ENCODE measurements at regions not wholly inside any gene's neighbourhood (a gene's known extent, or its start where the extent isn't known, plus 50 kb on each side); places are given as distances from the start of the nearest gene placed in this dataset.

GRCh38 chr22:46067159-46068111 is 82.9 kb upstream of the PPARA start:
- H3K9ac ChIP-seq (ENCODE audit: low read depth, low read length, poor library complexity) = no peak overlapping the region

GRCh38 chr22:46068181-46068592 is 82.1 kb upstream of the PPARA start:
- no peak overlapping the region for H2AFZ ChIP-seq (ENCODE audit: low read length)
- DNase-seq (ENCODE audit: low spot score) = no peak
- H3K79me1 ChIP-seq (ENCODE audit: low read depth, low read length) = no peaks in the 10 kb centered on the region
- no peak overlapping the region for H3K9ac ChIP-seq (ENCODE audit: low read depth, low read length, poor library complexity)
- H4K8ac ChIP-seq (ENCODE audit: low read depth, low read length) = no peak overlapping the region
- H2BK15ac ChIP-seq (ENCODE audit: low read length) = no peak overlapping the region
- H3K27me3 ChIP-seq (ENCODE audit: control insufficient read depth in 3 of 3, insufficient read depth in 3 of 3, low read depth in 1 of 3, low read length in 3 of 3) = peaks cover 44 to 94% (median 84%) of the 10 kb centered on the region in 3 experiments
- no peaks in the 10 kb centered on the region for H3K4me1 ChIP-seq (ENCODE audit: control insufficient read depth in 2 of 2, insufficient read depth in 1 of 2, low read depth in 1 of 2, low read length in 2 of 2)
- H2BK120ac ChIP-seq (ENCODE audit: low read depth, low read length) = no peak overlapping the region
- H3K23ac ChIP-seq (ENCODE audit: low read depth, low read length, poor library complexity) = no peak overlapping the region
- H4K91ac ChIP-seq (ENCODE audit: low read depth, low read length, poor library complexity) = no peak overlapping the region
- H3K4ac ChIP-seq (ENCODE audit: low read length) = no peak overlapping the region
- H3K18ac ChIP-seq (ENCODE audit: low read length) = no peak overlapping the region
- H3K4me2 ChIP-seq (ENCODE audit: insufficient read depth, low read length, poor library complexity, severe bottlenecking) = no peak overlapping the region
- H2AK5ac ChIP-seq (ENCODE audit: low read depth, low read length) = no peak overlapping the region
- no peak overlapping the region for H3K27ac ChIP-seq (replicated peaks; ENCODE audit: low read length)
- no peak overlapping the region for H2BK12ac ChIP-seq (ENCODE audit: low read length)
- no peak overlapping the region for H3K14ac ChIP-seq (ENCODE audit: low read length)
- WGBS, 2 donors (ENCODE audit: extremely low coverage in 2 of 2, insufficient read length in 2 of 2, insufficient replicate concordance in 1 of 2) = no CpG with 5 or more reads among the region's 2 CpGs
- no peak overlapping the region for H2BK5ac ChIP-seq (ENCODE audit: low read length)
- no peak overlapping the region for H3K4me3 ChIP-seq (ENCODE audit: low read length in 2 of 2)
- no peaks in the 10 kb centered on the region for H3K9me3 ChIP-seq (replicated peaks in 1 of 2; ENCODE audit: control insufficient read depth in 2 of 2, insufficient read depth in 1 of 2, low read depth in 1 of 2, low read length in 2 of 2)
- no peaks in the 10 kb centered on the region for H3K36me3 ChIP-seq (replicated peaks in 1 of 2; ENCODE audit: control insufficient read depth in 2 of 2, insufficient read depth in 2 of 2, low read length in 2 of 2)

More at GRCh38 chr22:46067159-46068111, 82.9 kb upstream of the PPARA start:
- H3K18ac ChIP-seq (ENCODE audit: low read length) = no peak overlapping the region
- H3K4me3 ChIP-seq (ENCODE audit: low read length in 2 of 2) = no peak overlapping the region
- H2BK120ac ChIP-seq (ENCODE audit: low read depth, low read length) = no peak overlapping the region
- no peak overlapping the region for H3K27ac ChIP-seq (replicated peaks; ENCODE audit: low read length)
- DNase-seq (ENCODE audit: low spot score) = no peak
- H2BK12ac ChIP-seq (ENCODE audit: low read length) = no peak overlapping the region
- no peak overlapping the region for H2BK5ac ChIP-seq (ENCODE audit: low read length)
- H3K4ac ChIP-seq (ENCODE audit: low read length) = no peak overlapping the region
- H4K8ac ChIP-seq (ENCODE audit: low read depth, low read length) = no peak overlapping the region
- no peak overlapping the region for H3K23ac ChIP-seq (ENCODE audit: low read depth, low read length, poor library complexity)
- no CpG with 5 or more reads among the region's 19 CpGs for WGBS, 2 donors (ENCODE audit: extremely low coverage in 2 of 2, insufficient read length in 2 of 2, insufficient replicate concordance in 1 of 2)
- no peaks in the 10 kb centered on the region for H3K36me3 ChIP-seq (replicated peaks in 1 of 2; ENCODE audit: control insufficient read depth in 2 of 2, insufficient read depth in 2 of 2, low read length in 2 of 2)
- no peak overlapping the region for H2AK5ac ChIP-seq (ENCODE audit: low read depth, low read length)
- no peaks in the 10 kb centered on the region for H3K79me1 ChIP-seq (ENCODE audit: low read depth, low read length)
- H2BK15ac ChIP-seq (ENCODE audit: low read length) = no peak overlapping the region
- no peaks in the 10 kb centered on the region for H3K9me3 ChIP-seq (replicated peaks in 1 of 2; ENCODE audit: control insufficient read depth in 2 of 2, insufficient read depth in 1 of 2, low read depth in 1 of 2, low read length in 2 of 2)
- no peak overlapping the region for H2AFZ ChIP-seq (ENCODE audit: low read length)
- H4K91ac ChIP-seq (ENCODE audit: low read depth, low read length, poor library complexity) = no peak overlapping the region
- no peak overlapping the region for H3K4me2 ChIP-seq (ENCODE audit: insufficient read depth, low read length, poor library complexity, severe bottlenecking)
- H3K4me1 ChIP-seq (ENCODE audit: control insufficient read depth in 2 of 2, insufficient read depth in 1 of 2, low read depth in 1 of 2, low read length in 2 of 2) = no peaks in the 10 kb centered on the region
- H3K14ac ChIP-seq (ENCODE audit: low read length) = no peak overlapping the region
- H3K27me3 ChIP-seq (ENCODE audit: control insufficient read depth in 3 of 3, insufficient read depth in 3 of 3, low read depth in 1 of 3, low read length in 3 of 3) = peaks cover 46 to 94% (median 84%) of the 10 kb centered on the region in 3 experiments

DNA sequence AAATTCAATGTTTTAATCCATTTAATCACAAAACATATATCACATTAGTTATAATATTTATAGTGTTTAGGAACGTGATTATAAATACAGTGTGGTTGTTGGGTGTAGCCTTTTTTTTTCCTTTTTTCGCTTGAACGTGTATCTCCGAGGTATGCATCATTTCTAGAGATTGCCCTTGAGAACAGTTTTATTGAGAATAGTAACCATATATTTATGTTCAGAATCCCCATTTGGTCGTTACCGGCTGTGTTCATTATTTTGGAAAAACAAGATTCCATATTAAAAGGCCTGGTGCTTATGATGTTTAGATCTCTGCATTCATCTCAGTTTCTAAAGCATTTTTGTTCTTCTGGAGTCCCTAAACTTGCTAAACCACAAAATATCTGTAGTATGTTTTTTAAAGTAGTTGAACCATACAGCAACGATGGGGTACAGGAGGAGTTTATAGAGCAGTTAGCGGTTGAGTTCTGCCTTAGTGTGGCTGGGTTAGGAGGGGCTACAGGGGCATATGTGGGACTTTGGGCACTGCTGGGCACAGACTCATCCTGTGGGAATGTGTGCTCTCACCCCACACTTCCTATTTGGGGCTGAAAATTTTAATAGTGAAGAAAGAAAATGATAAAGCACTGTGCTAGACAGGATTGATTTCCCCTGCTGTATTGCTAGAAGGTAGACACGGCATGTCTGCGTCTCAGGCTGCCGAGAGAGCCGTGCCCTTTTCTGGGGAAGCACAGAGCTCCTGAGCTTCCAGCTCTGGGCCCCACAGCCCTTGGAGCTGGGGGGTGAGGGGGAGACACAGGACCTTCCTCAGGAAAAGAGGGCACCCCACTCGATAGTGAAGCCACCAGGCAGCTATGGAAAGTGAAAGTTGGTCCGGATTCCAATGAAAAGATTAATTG is 81.5 kb upstream of the PPARA start:
- no peak overlapping the region for H2BK5ac ChIP-seq (ENCODE audit: low read length)
- H3K23ac ChIP-seq (ENCODE audit: low read depth, low read length, poor library complexity) = no peak overlapping the region
- H3K14ac ChIP-seq (ENCODE audit: low read length) = no peak overlapping the region
- no peak overlapping the region for H2BK12ac ChIP-seq (ENCODE audit: low read length)
- no CpG with 5 or more reads among the region's 14 CpGs for WGBS, 2 donors (ENCODE audit: extremely low coverage in 2 of 2, insufficient read length in 2 of 2, insufficient replicate concordance in 1 of 2)
- H3K79me1 ChIP-seq (ENCODE audit: low read depth, low read length) = no peaks in the 10 kb centered on the region
- no peak overlapping the region for H2BK15ac ChIP-seq (ENCODE audit: low read length)
- no peaks in the 10 kb centered on the region for H3K4me1 ChIP-seq (ENCODE audit: control insufficient read depth in 2 of 2, insufficient read depth in 1 of 2, low read depth in 1 of 2, low read length in 2 of 2)
- H3K36me3 ChIP-seq (replicated peaks in 1 of 2; ENCODE audit: control insufficient read depth in 2 of 2, insufficient read depth in 2 of 2, low read length in 2 of 2) = no peaks in the 10 kb centered on the region
- H3K9ac ChIP-seq (ENCODE audit: low read depth, low read length, poor library complexity) = no peak overlapping the region
- no peaks in the 10 kb centered on the region for H3K9me3 ChIP-seq (replicated peaks in 1 of 2; ENCODE audit: control insufficient read depth in 2 of 2, insufficient read depth in 1 of 2, low read depth in 1 of 2, low read length in 2 of 2)
- H3K27ac ChIP-seq (replicated peaks; ENCODE audit: low read length) = no peak overlapping the region
- H3K4me3 ChIP-seq (ENCODE audit: low read length in 2 of 2) = no peak overlapping the region
- H2BK120ac ChIP-seq (ENCODE audit: low read depth, low read length) = no peak overlapping the region
- no peak overlapping the region for H4K8ac ChIP-seq (ENCODE audit: low read depth, low read length)
- no peak overlapping the region for H2AK5ac ChIP-seq (ENCODE audit: low read depth, low read length)
- no peak overlapping the region for H3K18ac ChIP-seq (ENCODE audit: low read length)
- H3K4me2 ChIP-seq (ENCODE audit: insufficient read depth, low read length, poor library complexity, severe bottlenecking) = no peak overlapping the region
- H3K27me3 ChIP-seq (ENCODE audit: control insufficient read depth in 3 of 3, insufficient read depth in 3 of 3, low read depth in 1 of 3, low read length in 3 of 3) = peaks cover 46 to 94% (median 84%) of the 10 kb centered on the region in 3 experiments
- no peak overlapping the region for H2AFZ ChIP-seq (ENCODE audit: low read length)
- no peak for DNase-seq (ENCODE audit: low spot score)
- no peak overlapping the region for H3K4ac ChIP-seq (ENCODE audit: low read length)
- no peak overlapping the region for H4K91ac ChIP-seq (ENCODE audit: low read depth, low read length, poor library complexity)
